HEK293 (cell line): ENCODE measurements at regions not wholly inside any gene's neighbourhood (a gene's known extent, or its start where the extent isn't known, plus 50 kb on each side); places are given as distances from the start of the nearest gene placed in this dataset.

Experiments
- CTCF ChIP-seq: fragments of 450-650 bp; formaldehyde crosslinking; IDR thresholded peaks from 2 replicates; pipeline ENCODE4 v1.5.1; 2016; ENCODE audit warnings: missing biosample characterization, missing genetic modification characterization
- EGR2 ChIP-seq: fragments of 450-650 bp; formaldehyde crosslinking; IDR thresholded peaks from 2 replicates; pipeline ENCODE4 v1.5.1; 2016; ENCODE audit warnings: low read depth, missing biosample characterization, missing genetic modification characterization
- ELK4 ChIP-seq: IDR thresholded peaks from 2 replicates; pipeline ENCODE4 v1.6.1; 2011; ENCODE audit warnings: mild to moderate bottlenecking, low read depth, low read length, borderline replicate concordance
- MYNN ChIP-seq: fragments of 450-650 bp; formaldehyde crosslinking; IDR thresholded peaks from 2 replicates; pipeline ENCODE4 v1.5.1; 2016; ENCODE audit warnings: missing biosample characterization, missing genetic modification characterization, borderline replicate concordance
- PRDM10 ChIP-seq: fragments of 450-650 bp; formaldehyde crosslinking; IDR thresholded peaks from 2 replicates; pipeline ENCODE4 v1.5.1; 2016; ENCODE audit warnings: missing biosample characterization, missing genetic modification characterization
- YY1 ChIP-seq: fragments of 450-650 bp; formaldehyde crosslinking; IDR thresholded peaks from 2 replicates; pipeline ENCODE4 v1.5.1; 2018; ENCODE audit warnings: missing biosample characterization, missing genetic modification characterization
- ZFP37 ChIP-seq: fragments of 450-650 bp; formaldehyde crosslinking; IDR thresholded peaks from 2 replicates; pipeline ENCODE4 v1.5.1; 2016; ENCODE audit warnings: missing biosample characterization, missing genetic modification characterization
- ZNF138 ChIP-seq: fragments of 450-650 bp; formaldehyde crosslinking; IDR thresholded peaks from 2 replicates; pipeline ENCODE4 v1.5.1; 2016; ENCODE audit warnings: missing biosample characterization, missing genetic modification characterization, borderline replicate concordance
- ZNF174 ChIP-seq: fragments of 450-650 bp; formaldehyde crosslinking; IDR thresholded peaks from 2 replicates; pipeline ENCODE4 v1.5.0; 2017; ENCODE audit warnings: missing biosample characterization, mild to moderate bottlenecking, missing genetic modification characterization
- ZNF423 ChIP-seq: fragments of 450-650 bp; formaldehyde crosslinking; IDR thresholded peaks from 2 replicates; pipeline ENCODE4 v1.5.1; 2016; ENCODE audit warnings: missing biosample characterization, missing genetic modification characterization
- ZNF48 ChIP-seq: fragments of 450-650 bp; formaldehyde crosslinking; IDR thresholded peaks from 2 replicates; pipeline ENCODE4 v1.5.1; 2016; ENCODE audit warnings: missing biosample characterization, missing genetic modification characterization
- ZNF530 ChIP-seq: fragments of 450-650 bp; formaldehyde crosslinking; IDR thresholded peaks from 2 replicates; pipeline ENCODE4 v1.5.1; 2016; ENCODE audit warnings: low read depth, missing biosample characterization, missing genetic modification characterization

DNA sequence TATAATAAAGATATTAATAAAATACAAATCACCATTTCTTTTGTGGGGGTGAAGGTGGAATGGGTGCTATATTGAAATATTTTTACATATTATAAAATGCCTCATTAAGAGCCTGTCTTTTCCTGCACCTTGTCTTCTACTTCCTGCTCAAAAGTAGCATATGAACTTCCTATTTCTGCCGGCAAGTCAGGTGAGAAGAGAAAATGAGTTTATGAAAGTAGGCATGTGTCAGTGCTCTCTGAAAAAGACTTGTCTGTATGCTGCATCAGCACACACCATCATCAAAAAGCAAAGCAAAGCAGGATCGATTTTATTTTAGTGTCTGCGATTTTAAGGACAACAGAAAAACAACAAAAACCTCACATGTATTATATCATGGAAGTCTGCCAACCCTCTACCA lies 114.2 kb downstream of the RAP2A start:
- TF ChIP-seq CTCF (tag by site-specific recombination) (no peak), EGR2 (no peak), ZNF138 (tag by site-specific recombination) (no peak), ZNF48 (no peak), ELK4 (no peak), ZFP37 (tag by site-specific recombination) (no peak), MYNN (tag by site-specific recombination) (no peak), ZNF423 (tag by site-specific recombination) (no peak), ZNF530 (tag by site-specific recombination) (no peak), YY1 (no peak), PRDM10 (tag by site-specific recombination) (no peak), ZNF174 (tag by site-specific recombination) (no peak)
